ENCODE measurements at regions not wholly inside any gene's neighbourhood (a gene's known extent, or its start where the extent isn't known, plus 50 kb on each side); places are given as distances from the start of the nearest gene placed in this dataset.

DNA sequence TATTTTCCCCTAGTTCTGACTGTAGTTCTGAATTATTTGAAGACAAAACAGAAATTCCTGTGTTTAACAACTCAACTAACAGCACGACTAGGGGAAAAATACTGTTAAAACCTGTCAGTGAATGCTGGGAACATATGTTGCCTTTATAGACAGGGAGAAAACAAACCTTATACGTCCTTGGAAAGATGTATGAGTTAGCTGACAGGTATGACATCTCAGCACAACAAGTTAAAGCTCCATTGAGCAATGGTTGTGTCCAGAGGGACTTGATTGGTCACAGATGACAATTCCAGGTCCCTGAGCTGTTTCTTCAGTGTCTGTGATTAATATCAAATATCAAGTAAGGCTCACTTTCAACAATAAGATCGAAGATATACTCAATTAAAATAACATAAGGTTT lies 58.2 kb upstream of the DDIT4L start:
- Histone ChIP-seq H3K4me1 (ENCODE audit: low read length) (no peaks in the 10 kb centered on the region), H3K27ac (ENCODE audit: low read length) (no peak overlapping the region), H3K27me3 (ENCODE audit: low read depth, low read length) (no peaks in the 10 kb centered on the region), H4K20me1 (ENCODE audit: insufficient read depth, low read length) (no peaks in the 10 kb centered on the region), H3K4me2 (ENCODE audit: low read length) (no peak overlapping the region), H3K4me3 (ENCODE audit: low read length) (no peak overlapping the region), H3K79me2 (ENCODE audit: low read length) (no peaks in the 10 kb centered on the region), H3K36me3 (replicated peaks; ENCODE audit: low read depth, low read length) (no peaks in the 10 kb centered on the region), H2AFZ (ENCODE audit: low read depth, low read length) (no peak overlapping the region), H3K9me3 (ENCODE audit: insufficient read depth, low read length) (no peaks in the 10 kb centered on the region), H3K9ac (ENCODE audit: low read length) (no peak overlapping the region)
- TF ChIP-seq, protein P1, sequence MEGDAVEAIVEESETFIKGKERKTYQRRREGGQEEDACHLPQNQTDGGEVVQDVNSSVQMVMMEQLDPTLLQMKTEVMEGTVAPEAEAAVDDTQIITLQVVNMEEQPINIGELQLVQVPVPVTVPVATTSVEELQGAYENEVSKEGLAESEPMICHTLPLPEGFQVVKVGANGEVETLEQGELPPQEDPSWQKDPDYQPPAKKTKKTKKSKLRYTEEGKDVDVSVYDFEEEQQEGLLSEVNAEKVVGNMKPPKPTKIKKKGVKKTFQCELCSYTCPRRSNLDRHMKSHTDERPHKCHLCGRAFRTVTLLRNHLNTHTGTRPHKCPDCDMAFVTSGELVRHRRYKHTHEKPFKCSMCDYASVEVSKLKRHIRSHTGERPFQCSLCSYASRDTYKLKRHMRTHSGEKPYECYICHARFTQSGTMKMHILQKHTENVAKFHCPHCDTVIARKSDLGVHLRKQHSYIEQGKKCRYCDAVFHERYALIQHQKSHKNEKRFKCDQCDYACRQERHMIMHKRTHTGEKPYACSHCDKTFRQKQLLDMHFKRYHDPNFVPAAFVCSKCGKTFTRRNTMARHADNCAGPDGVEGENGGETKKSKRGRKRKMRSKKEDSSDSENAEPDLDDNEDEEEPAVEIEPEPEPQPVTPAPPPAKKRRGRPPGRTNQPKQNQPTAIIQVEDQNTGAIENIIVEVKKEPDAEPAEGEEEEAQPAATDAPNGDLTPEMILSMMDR (IDR thresholded peaks at IDR 0.05; ENCODE audit: low read depth, low read length), result no peak
- TF ChIP-seq EZH2phosphoT487 (IDR thresholded peaks at IDR 0.05; ENCODE audit: low read depth), result no peak

DNA sequence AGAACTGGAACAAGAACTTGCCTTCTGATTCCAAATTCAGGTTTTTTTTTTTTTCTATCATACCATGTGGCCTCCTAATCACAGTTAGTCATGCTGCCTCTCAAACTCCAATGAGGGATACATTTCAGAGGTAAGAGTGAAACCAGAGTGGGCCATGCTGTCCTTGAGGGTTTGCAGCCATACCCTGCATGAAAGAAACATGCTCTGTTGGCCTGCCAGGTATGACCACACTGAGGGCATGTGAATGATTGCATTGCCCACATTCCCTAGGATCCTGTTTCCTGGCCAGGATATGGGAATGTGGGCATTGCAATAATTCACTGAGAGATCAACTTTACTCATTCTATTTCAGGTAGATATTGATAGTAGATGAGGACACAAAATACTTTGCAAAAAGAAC lies 56.4 kb upstream of the DDIT4L start:
- TF ChIP-seq, protein P1 (IDR thresholded peaks at IDR 0.05; ENCODE audit: low read depth, low read length), result no peak
- TF ChIP-seq EZH2phosphoT487 (IDR thresholded peaks at IDR 0.05; ENCODE audit: low read depth), result no peak
- no peak overlapping the region for H3K4me3 ChIP-seq (ENCODE audit: low read length)
- H3K27me3 ChIP-seq (ENCODE audit: low read depth, low read length), result no peaks in the 10 kb centered on the region

DNA sequence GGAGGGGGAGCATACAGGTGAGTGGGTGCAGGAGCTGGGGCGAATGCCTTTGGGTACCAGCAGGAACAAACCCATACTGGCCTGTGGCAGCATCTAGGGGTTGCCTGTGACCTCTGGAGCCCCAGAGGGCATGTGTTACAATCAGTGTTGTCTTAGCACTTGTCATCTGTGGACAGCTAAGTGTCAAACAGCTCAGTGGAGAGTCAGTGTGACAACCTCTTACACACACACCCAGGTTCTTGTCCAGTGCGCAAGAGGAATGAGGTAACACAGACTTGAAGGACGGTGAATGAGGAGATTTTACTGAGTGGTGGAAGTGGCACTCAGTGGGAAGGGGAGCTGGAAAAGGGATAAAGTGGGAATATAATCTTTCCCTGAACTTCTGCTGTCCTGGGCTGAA lies 54.1 kb upstream of the DDIT4L start:
- Histone ChIP-seq H3K4me1 (ENCODE audit: low read length) (no peaks in the 10 kb centered on the region), H3K9me3 (ENCODE audit: insufficient read depth, low read length) (no peaks in the 10 kb centered on the region), H4K20me1 (ENCODE audit: insufficient read depth, low read length) (no peaks in the 10 kb centered on the region), H3K9ac (ENCODE audit: low read length) (no peak overlapping the region), H2AFZ (ENCODE audit: low read depth, low read length) (no peak overlapping the region), H3K79me2 (ENCODE audit: low read length) (no peaks in the 10 kb centered on the region), H3K27me3 (ENCODE audit: low read depth, low read length) (no peaks in the 10 kb centered on the region), H3K27ac (ENCODE audit: low read length) (no peak overlapping the region), H3K36me3 (replicated peaks; ENCODE audit: low read depth, low read length) (no peaks in the 10 kb centered on the region), H3K4me2 (ENCODE audit: low read length) (no peak overlapping the region), H3K4me3 (ENCODE audit: low read length) (no peak overlapping the region)
- no peak for TF ChIP-seq EZH2phosphoT487 (IDR thresholded peaks at IDR 0.05; ENCODE audit: low read depth)
- TF ChIP-seq, protein P1 (IDR thresholded peaks at IDR 0.05; ENCODE audit: low read depth, low read length), result no peak

More for the DNA sequence above, 56.4 kb upstream of the DDIT4L start:
- no peaks in the 10 kb centered on the region for H3K4me1 ChIP-seq (ENCODE audit: low read length)
- no peaks in the 10 kb centered on the region for H3K36me3 ChIP-seq (replicated peaks; ENCODE audit: low read depth, low read length)
- no peaks in the 10 kb centered on the region for H4K20me1 ChIP-seq (ENCODE audit: insufficient read depth, low read length)
- H3K27ac ChIP-seq (ENCODE audit: low read length), result no peak overlapping the region
- H3K79me2 ChIP-seq (ENCODE audit: low read length), result no peaks in the 10 kb centered on the region
- H3K9ac ChIP-seq (ENCODE audit: low read length), result no peak overlapping the region
- H2AFZ ChIP-seq (ENCODE audit: low read depth, low read length), result no peak overlapping the region
- no peaks in the 10 kb centered on the region for H3K9me3 ChIP-seq (ENCODE audit: insufficient read depth, low read length)
- H3K4me2 ChIP-seq (ENCODE audit: low read length), result no peak overlapping the region

Measured in OCI-LY3 (cell line).